ENCODE measurements at regions not wholly inside any gene's neighbourhood (a gene's known extent, or its start where the extent isn't known, plus 50 kb on each side); places are given as distances from the start of the nearest gene placed in this dataset.

DNA sequence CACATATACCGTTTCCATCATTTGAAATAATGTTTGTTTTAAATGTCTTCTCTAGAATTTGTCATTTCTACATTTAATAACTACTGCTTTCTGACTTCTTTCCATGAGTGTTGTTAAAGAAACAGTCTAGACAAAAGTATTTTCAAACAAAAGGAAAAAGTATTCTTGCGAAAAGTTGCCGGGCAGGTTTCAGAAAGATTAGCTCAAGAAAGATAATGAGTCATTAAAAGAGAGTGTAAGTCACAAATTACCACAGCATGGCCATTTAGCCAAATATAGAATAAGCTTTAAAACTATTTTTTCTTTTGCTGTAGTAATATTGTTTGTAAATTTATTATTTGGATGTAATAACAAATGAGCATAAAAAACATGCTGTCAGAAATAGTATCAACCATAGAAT lies 493.0 kb downstream of the TLL1 start:
- TF ChIP-seq EGR1 (IDR thresholded peaks at IDR 0.05) (no peak), TAF1 (IDR thresholded peaks at IDR 0.05; ENCODE audit: low read depth) (no peak), RAD21 (IDR thresholded peaks at IDR 0.05; ENCODE audit: low read depth) (no peak), CREB1 (IDR thresholded peaks at IDR 0.05; ENCODE audit: low read depth) (no peak), EP300 (IDR thresholded peaks at IDR 0.05; ENCODE audit: borderline replicate concordance) (no peak), CEBPB (IDR thresholded peaks at IDR 0.05) (no peak), ZBTB7A (IDR thresholded peaks at IDR 0.05; ENCODE audit: low read depth) (no peak), YY1 (IDR thresholded peaks at IDR 0.05; ENCODE audit: low read depth) (no peak), REST (IDR thresholded peaks at IDR 0.05; ENCODE audit: low read depth) (no peak), TCF12 (IDR thresholded peaks at IDR 0.05; ENCODE audit: low read depth) (no peak), MAX (IDR thresholded peaks at IDR 0.05) (no peak), NFIC (IDR thresholded peaks at IDR 0.05) (no peak)
- TF ChIP-seq, protein P1, sequence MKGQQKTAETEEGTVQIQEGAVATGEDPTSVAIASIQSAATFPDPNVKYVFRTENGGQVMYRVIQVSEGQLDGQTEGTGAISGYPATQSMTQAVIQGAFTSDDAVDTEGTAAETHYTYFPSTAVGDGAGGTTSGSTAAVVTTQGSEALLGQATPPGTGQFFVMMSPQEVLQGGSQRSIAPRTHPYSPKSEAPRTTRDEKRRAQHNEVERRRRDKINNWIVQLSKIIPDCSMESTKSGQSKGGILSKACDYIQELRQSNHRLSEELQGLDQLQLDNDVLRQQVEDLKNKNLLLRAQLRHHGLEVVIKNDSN (IDR thresholded peaks at IDR 0.05): no peak

All from Ishikawa (cell line).